GM19395 (cell line): ENCODE measurements at regions not wholly inside any gene's neighbourhood (a gene's known extent, or its start where the extent isn't known, plus 50 kb on each side); places are given as distances from the start of the nearest gene placed in this dataset.

Experiments
- ATAC-seq: cut with Tn5 transposase; IDR thresholded peaks from one replicate; pipeline ENCODE4 v1.9.1; 2021; ENCODE audit warnings: mild to moderate bottlenecking, moderate library complexity; ENCODE audit not compliant: unreplicated experiment

- no peak for ATAC-seq
Observed at GRCh38 chr4:184529283-184529682, 54.9 kb upstream of the IRF2 start.

DNA sequence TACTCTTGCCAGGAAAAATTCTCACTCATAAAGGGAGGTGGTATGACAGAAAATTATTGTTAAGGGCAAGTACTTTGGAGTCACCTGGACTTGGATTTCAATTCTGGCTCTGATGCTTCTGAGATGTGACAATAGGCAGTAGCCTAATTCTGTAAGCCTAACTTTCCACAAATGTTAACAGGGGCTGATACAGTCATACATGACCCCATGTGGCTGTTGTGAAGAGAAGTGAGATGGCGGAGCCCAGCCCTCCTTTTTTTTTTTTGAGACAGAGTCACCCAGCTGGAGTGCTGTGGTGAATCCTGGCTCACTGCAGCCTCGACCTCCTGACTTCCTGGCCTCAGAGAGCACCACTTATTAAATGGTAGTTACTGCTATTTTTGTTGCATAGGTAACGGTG is 54.4 kb upstream of the IRF2 start:
- no peak for ATAC-seq

GRCh38 chr4:184528051-184528450 is 53.7 kb upstream of the IRF2 start:
- ATAC-seq: no peak

DNA sequence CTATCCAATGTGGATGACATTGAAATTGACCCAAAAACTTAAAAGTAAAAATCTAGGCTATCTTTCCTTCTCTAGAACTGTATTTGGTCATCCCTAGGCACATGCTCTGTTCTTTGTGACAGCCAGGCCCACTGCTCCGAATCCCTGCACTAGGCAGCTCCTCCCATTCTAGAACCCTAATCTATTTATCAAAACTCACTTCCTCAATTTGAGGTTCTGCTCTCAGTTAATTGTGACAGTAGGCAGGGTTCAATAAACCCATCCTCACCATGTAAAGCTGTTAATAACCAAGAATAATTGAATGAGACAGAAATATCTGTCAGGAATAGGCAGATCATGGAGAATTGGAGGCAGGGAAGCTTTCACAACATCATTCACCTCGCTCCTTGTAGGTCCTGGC is 51.9 kb upstream of the IRF2 start:
- no peak for ATAC-seq
